ENCODE measurements at regions not wholly inside any gene's neighbourhood (a gene's known extent, or its start where the extent isn't known, plus 50 kb on each side); places are given as distances from the start of the nearest gene placed in this dataset.

DNA sequence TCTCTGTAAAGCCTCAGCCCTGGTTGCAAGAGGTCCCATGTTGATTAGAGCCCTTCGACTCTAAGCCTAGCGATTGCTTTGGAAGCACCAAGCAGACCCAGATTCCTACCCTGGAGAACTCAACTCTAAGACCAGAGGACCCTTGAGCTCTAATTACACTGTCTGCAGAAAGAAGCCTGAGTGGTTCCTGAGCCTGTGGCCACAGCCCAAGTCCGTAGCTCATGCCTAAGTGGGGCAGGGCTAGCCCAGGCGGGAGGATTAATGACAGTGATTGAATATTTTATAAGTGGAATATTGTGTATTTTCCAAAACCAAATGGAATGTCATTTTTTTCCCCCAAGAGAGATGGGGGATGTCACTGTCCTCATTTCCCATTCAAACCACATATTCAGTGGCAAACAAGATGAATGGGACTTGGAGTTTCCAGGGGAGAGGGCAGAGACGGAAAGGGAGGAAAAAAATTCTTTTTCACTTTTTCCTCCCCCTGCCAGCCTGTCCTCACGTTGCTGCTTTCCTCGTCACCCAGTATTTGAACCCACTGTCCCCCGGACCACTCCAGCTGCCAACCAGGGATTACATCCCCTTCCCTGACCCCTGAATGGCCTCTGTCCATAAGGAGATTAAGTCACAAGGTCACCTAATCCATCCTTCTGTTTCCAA lies 79.6 kb upstream of the CTTNBP2NL start:
- Histone ChIP-seq H3K4me1 (ENCODE audit: insufficient read depth, low read length) (no peaks in the 10 kb centered on the region), H4K8ac (replicated peaks; ENCODE audit: insufficient read length, low read depth, low read length) (no peak overlapping the region), H3K27me3 (ENCODE audit: insufficient read depth, low read length) (no peaks in the 10 kb centered on the region), H2BK20ac (ENCODE audit: low read depth, low read length, poor library complexity, severe bottlenecking) (no peak overlapping the region), H2BK5ac (ENCODE audit: insufficient read length, low read length) (no peak overlapping the region), H2BK120ac (ENCODE audit: low read depth, low read length, poor library complexity, severe bottlenecking) (no peak overlapping the region), H4K91ac (ENCODE audit: insufficient read length, low read depth, low read length) (no peak overlapping the region), H3K14ac (ENCODE audit: insufficient read depth, low read length) (no peak overlapping the region; the same call in 1 of the 2 replicates), H3K79me1 (ENCODE audit: insufficient read depth, low read depth, low read length, poor library complexity, severe bottlenecking) (no peaks in the 10 kb centered on the region), H3K23ac (ENCODE audit: insufficient read length, low read depth, low read length) (no peak overlapping the region), H3K27ac (ENCODE audit: insufficient read length, low read depth, low read length) (no peak overlapping the region), H3K56ac (ENCODE audit: insufficient read length, low read depth, low read length) (no peak overlapping the region), H3K9ac (ENCODE audit: extremely low read depth, insufficient read length, low read length) (no peak overlapping the region), H2AK5ac (ENCODE audit: insufficient read length, low read length) (no peak overlapping the region), H4K5ac (ENCODE audit: insufficient read length, low read depth, low read length) (no peak overlapping the region), H2BK15ac (ENCODE audit: low read depth, low read length) (no peak overlapping the region), H3K4ac (ENCODE audit: low read depth, low read length) (no peak overlapping the region), H2BK12ac (ENCODE audit: insufficient read length, low read depth, low read length) (no peak overlapping the region), H3K18ac (ENCODE audit: insufficient read length, low read depth, low read length) (no peak overlapping the region), H2AFZ (ENCODE audit: low read length) (no peak overlapping the region), H4K20me1 (ENCODE audit: control insufficient read depth, insufficient read depth, insufficient read length) (no peaks in the 10 kb centered on the region), H3K4me2 (ENCODE audit: insufficient read depth, insufficient read length, low read length) (no peak overlapping the region), H3K9me3 (ENCODE audit: control insufficient read depth, low read depth, low read length) (no peaks in the 10 kb centered on the region), H3T11ph (ENCODE audit: low read length) (no peak overlapping the region), H3K79me2 (ENCODE audit: insufficient read depth, low read length) (no peaks in the 10 kb centered on the region), H3K23me2 (ENCODE audit: insufficient read length, low read depth, low read length, poor library complexity, severe bottlenecking) (no peaks in the 10 kb centered on the region)
- Mint-ChIP-seq H3K9me3 (peaks cover 3 to 6% of the 10 kb centered on the region in 2 experiments; a peak in 4 of 5 replicates), H3K36me3 (ENCODE audit: insufficient read depth in 1 of 3, low read depth in 3 of 3) (no peaks in the 10 kb centered on the region; a peak in 1 of 7 replicates), H3K27ac (no peak overlapping the region), H3K4me1 (peaks cover 28 to 31% of the 10 kb centered on the region in 2 experiments), H3K4me3 (no peak overlapping the region), H3K27me3 (ENCODE audit: low read depth) (no peaks in the 10 kb centered on the region)
- no CpG with 5 or more reads among the region's 8 CpGs for WGBS (ENCODE audit: extremely low coverage, insufficient read length, low lambda C conversion rate)
- TF ChIP-seq, protein P1, sequence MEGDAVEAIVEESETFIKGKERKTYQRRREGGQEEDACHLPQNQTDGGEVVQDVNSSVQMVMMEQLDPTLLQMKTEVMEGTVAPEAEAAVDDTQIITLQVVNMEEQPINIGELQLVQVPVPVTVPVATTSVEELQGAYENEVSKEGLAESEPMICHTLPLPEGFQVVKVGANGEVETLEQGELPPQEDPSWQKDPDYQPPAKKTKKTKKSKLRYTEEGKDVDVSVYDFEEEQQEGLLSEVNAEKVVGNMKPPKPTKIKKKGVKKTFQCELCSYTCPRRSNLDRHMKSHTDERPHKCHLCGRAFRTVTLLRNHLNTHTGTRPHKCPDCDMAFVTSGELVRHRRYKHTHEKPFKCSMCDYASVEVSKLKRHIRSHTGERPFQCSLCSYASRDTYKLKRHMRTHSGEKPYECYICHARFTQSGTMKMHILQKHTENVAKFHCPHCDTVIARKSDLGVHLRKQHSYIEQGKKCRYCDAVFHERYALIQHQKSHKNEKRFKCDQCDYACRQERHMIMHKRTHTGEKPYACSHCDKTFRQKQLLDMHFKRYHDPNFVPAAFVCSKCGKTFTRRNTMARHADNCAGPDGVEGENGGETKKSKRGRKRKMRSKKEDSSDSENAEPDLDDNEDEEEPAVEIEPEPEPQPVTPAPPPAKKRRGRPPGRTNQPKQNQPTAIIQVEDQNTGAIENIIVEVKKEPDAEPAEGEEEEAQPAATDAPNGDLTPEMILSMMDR (conservative IDR thresholded peaks at IDR 0.05), result no peak
- no peak for DNase-seq

All from H9 (cell line).